K562 (cell line): ENCODE measurements at regions not wholly inside any gene's neighbourhood (a gene's known extent, or its start where the extent isn't known, plus 50 kb on each side); places are given as distances from the start of the nearest gene placed in this dataset.

Source experiments
- ATAC-seq: fragments of 200-7000 bp; cut with Tn5 transposase; 3 replicates; pipeline ENCODE4 v1.9.1; 2020; ENCODE audit warnings: moderate library complexity
- BruUV-seq: library from RNA; stranded (reverse); fragments of 400-500 nt; replicated peaks from 2 replicates; lab custom pipeline; 2021; lab: Mats Ljungman, UMichigan
- CTCF ChIA-PET: fragments of 300-600 bp; formaldehyde crosslinking; extraction: SDS; loops from one replicate; lab custom pipeline; 2021; ENCODE audit warnings: low intra/inter-chr PET ratio; lab: Yijun Ruan, JAX
- POLR2A ChIA-PET: fragments of 300-600, 350-650 bp; sonication (Branson Sonifier 250); formaldehyde crosslinking; extraction: SDS; loops from one replicate; lab custom pipeline; 2021; ENCODE audit warnings: antibody characterized with exemption, inconsistent platforms; lab: Yijun Ruan, JAX
- DNase-seq, 4 experiments: peaks; one replicate each; pipeline versions ENCODE4 v3.0.0 to v3.0.0-alpha.2; 2011 to 2018; ENCODE audit warnings: low spot score in 3 of 4, mixed read lengths in 3 of 4; ENCODE audit errors: extremely low read depth in 1 of 4
- FAIRE-seq: peaks from 2 replicates; lab custom pipeline; 2011; peaks lifted over from hg19 to GRCh38; lab: Jason Lieb, UNC
- H2AFZ ChIP-seq: 2 replicates; pipeline ENCODE4 v1.6.0; 2011; ENCODE audit warnings: low read depth, low read length, control low read depth, inconsistent platforms
- H3K27ac ChIP-seq: fragments of 200-600 bp; 3 replicates; pipeline ENCODE4 v1.8.0; 2011; ENCODE audit warnings: low read depth, mild to moderate bottlenecking, control low read depth, inconsistent platforms, low read length, moderate library complexity, mixed read lengths; ENCODE audit errors: extremely low read depth
- H3K27me3 ChIP-seq, 2 experiments: fragments of 300-600 bp in 1 of 2; 2 replicates in 1 of 2; 3 replicates in 1 of 2; pipeline versions ENCODE4 v1.6.0 to v1.8.0; 2011; ENCODE audit warnings: inconsistent platforms in 2 of 2, low read length in 2 of 2, mild to moderate bottlenecking in 1 of 2, mixed read lengths in 1 of 2, moderate library complexity in 1 of 2; ENCODE audit not compliant: control insufficient read depth in 2 of 2, insufficient read depth in 2 of 2
- H3K36me3 ChIP-seq: fragments of 300-600 bp; 3 replicates; pipeline ENCODE4 v1.8.0; 2011; ENCODE audit warnings: mild to moderate bottlenecking, low read length, inconsistent platforms; ENCODE audit not compliant: control insufficient read depth, insufficient read depth
- H3K4me1 ChIP-seq, 2 experiments: fragments of 200-600 bp in 1 of 2; replicated peaks in 1 of 2; 2 replicates in 1 of 2; 3 replicates in 1 of 2; pipeline versions ENCODE4 v1.5.1 to v1.8.0; 2011; ENCODE audit warnings: inconsistent platforms in 2 of 2, low read length in 2 of 2, mild to moderate bottlenecking in 1 of 2, mixed read lengths in 1 of 2, moderate library complexity in 1 of 2; ENCODE audit not compliant: control insufficient read depth in 2 of 2, insufficient read depth in 2 of 2
- H3K4me2 ChIP-seq: 2 replicates; pipeline ENCODE4 v1.6.1; 2011; ENCODE audit warnings: low read length, control low read depth, inconsistent platforms, mixed read lengths; ENCODE audit not compliant: insufficient read depth
- H3K4me3 ChIP-seq: fragments of 200-600 bp; sonication (generic), shearing (Covaris generic); 2 replicates; pipeline ENCODE4 v1.5.1; 2016; ENCODE audit warnings: control low read depth, inconsistent platforms
- H3K79me2 ChIP-seq: fragments of 200-600 bp; 3 replicates; pipeline ENCODE4 v1.8.0; 2011; ENCODE audit warnings: low read length, inconsistent platforms; ENCODE audit not compliant: control insufficient read depth, insufficient read depth
- H3K9ac ChIP-seq, 2 experiments: 2 replicates each; pipeline versions ENCODE4 v1.6.0 to v1.6.1; 2011; ENCODE audit warnings: low read depth in 2 of 2, low read length in 2 of 2, control low read depth in 1 of 2, inconsistent platforms in 1 of 2, mild to moderate bottlenecking in 1 of 2, mixed read lengths in 1 of 2; ENCODE audit not compliant: insufficient read depth in 1 of 2
- H3K9me1 ChIP-seq: one replicate; pipeline ENCODE4 v1.6.0; 2011; ENCODE audit warnings: inconsistent platforms, mild to moderate bottlenecking, low read length, moderate library complexity; ENCODE audit not compliant: control insufficient read depth, insufficient read depth
- H3K9me3 ChIP-seq: replicated peaks from 2 replicates; pipeline ENCODE4 v1.5.1; 2011; ENCODE audit warnings: low read depth, low read length, inconsistent platforms; ENCODE audit not compliant: control insufficient read depth, insufficient read depth
- H4K20me1 ChIP-seq: replicated peaks from 2 replicates; pipeline ENCODE4 v1.6.1; 2011; ENCODE audit warnings: low read length, inconsistent platforms, mixed read lengths; ENCODE audit not compliant: control insufficient read depth, insufficient read depth
- DIDO1 ChIP-seq: fragments of 450-650 bp; IDR thresholded peaks from 2 replicates; pipeline ENCODE4 v1.6.1; 2016; ENCODE audit warnings: low read depth, missing biosample characterization, missing genetic modification characterization
- GABPB1 ChIP-seq: sonication (generic); formaldehyde crosslinking; IDR thresholded peaks from 2 replicates; pipeline ENCODE4 v1.8.0; 2022; ENCODE audit warnings: mild to moderate bottlenecking, missing genetic modification reagents
- GTF2A2 ChIP-seq: IDR thresholded peaks from 2 replicates; pipeline ENCODE4 v1.6.1; 2016; ENCODE audit warnings: mild to moderate bottlenecking, missing genetic modification characterization, missing compliant biosample characterization
- GTF2E2 ChIP-seq: fragments of 200-800 bp; sonication (Bioruptor generic); IDR thresholded peaks from 2 replicates; pipeline ENCODE4 v1.6.1; 2016; ENCODE audit warnings: missing genetic modification characterization, missing compliant biosample characterization
- LARP7 ChIP-seq: fragments of 450-650 bp; IDR thresholded peaks from 2 replicates; pipeline ENCODE4 v1.6.1; 2016
- MAFG ChIP-seq: fragments of 450-650 bp; conservative IDR thresholded peaks from 2 replicates; pipeline ENCODE4 v1.6.1; 2016; ENCODE audit warnings: missing genetic modification characterization, missing compliant biosample characterization
- PURB ChIP-seq: sonication (generic); formaldehyde crosslinking; IDR thresholded peaks from 2 replicates; pipeline ENCODE4 v1.9.0; 2021; ENCODE audit warnings: low read depth, mild to moderate bottlenecking, missing genetic modification reagents
- PYGO2 ChIP-seq: fragments of 450-650 bp; IDR thresholded peaks from 2 replicates; pipeline ENCODE4 v1.6.1; 2016; ENCODE audit warnings: mild to moderate bottlenecking, missing genetic modification characterization, moderate library complexity, missing compliant biosample characterization
- RBM17 ChIP-seq: fragments of 200-400 bp; formaldehyde crosslinking; IDR thresholded peaks from 2 replicates; pipeline ENCODE4 v1.6.1; 2017; ENCODE audit warnings: low read depth, mild to moderate bottlenecking, low read length, borderline replicate concordance
- SMARCB1 ChIP-seq: IDR thresholded peaks from 2 replicates; pipeline ENCODE4 v1.6.1; 2011; ENCODE audit warnings: improper control_type of control experiment, low read depth; ENCODE audit not compliant: insufficient read length
- SREBF2 ChIP-seq: sonication (generic); formaldehyde crosslinking; IDR thresholded peaks from 2 replicates; pipeline ENCODE4 v1.4.0; 2020; ENCODE audit warnings: mild to moderate bottlenecking, missing genetic modification reagents
- TRIM28 ChIP-seq: fragments of 450-650 bp; IDR thresholded peaks from 2 replicates; pipeline ENCODE4 v1.6.1; 2017
- ZFP36 ChIP-seq: fragments of 150-350 bp; IDR thresholded peaks from 2 replicates; pipeline ENCODE4 v1.6.1; 2018; ENCODE audit warnings: low read length, low read depth; ENCODE audit not compliant: partially characterized antibody
- ZNF184 ChIP-seq: sonication (generic); formaldehyde crosslinking; IDR thresholded peaks from 2 replicates; pipeline ENCODE4 v1.5.0; 2020; ENCODE audit warnings: missing genetic modification reagents
- ZNF316 ChIP-seq: fragments of 450-650 bp; IDR thresholded peaks from 2 replicates; pipeline ENCODE4 v1.6.1; 2016
- ZNF583 ChIP-seq: fragments of 250-450 bp; sonication (Bioruptor Pico); IDR thresholded peaks from 2 replicates; pipeline ENCODE4 v1.4.0; 2020
- WGBS: fragments of 100-300 bp; shearing (Covaris generic); methylation state at CpG from one replicate; pipeline ENCODE4 v1.1.6; 2016; ENCODE audit warnings: low coverage, mixed read lengths; ENCODE audit not compliant: insufficient coverage; ENCODE audit errors: missing lambda C conversion rate; 5-methylcytosine and 5-hydroxymethylcytosine counted together
- in situ Hi-C: fragments of 300-500 bp; cut with MboI; formaldehyde crosslinking; loops from 4 replicates; pipeline ENCODE4 v1.15.0; 2018; ENCODE audit warnings: inconsistent platforms, mixed read lengths
- intact Hi-C: fragments of 100-400 bp; cut with micrococcal nuclease; formaldehyde crosslinking; loops from 2 replicates; pipeline ENCODE4 v1.14.2; 2022
- TF ChIP-seq, protein P1 (sequence below): sonication (generic); formaldehyde crosslinking; IDR thresholded peaks from 2 replicates; pipeline ENCODE4 v1.8.1; 2023; ENCODE audit warnings: mild to moderate bottlenecking, missing genetic modification reagents
- TF ChIP-seq, protein P2 (sequence below): sonication (generic); formaldehyde crosslinking; IDR thresholded peaks from 2 replicates; pipeline ENCODE4 v1.8.0; 2022; ENCODE audit warnings: missing genetic modification reagents, mild to moderate bottlenecking, borderline replicate concordance

DNA sequence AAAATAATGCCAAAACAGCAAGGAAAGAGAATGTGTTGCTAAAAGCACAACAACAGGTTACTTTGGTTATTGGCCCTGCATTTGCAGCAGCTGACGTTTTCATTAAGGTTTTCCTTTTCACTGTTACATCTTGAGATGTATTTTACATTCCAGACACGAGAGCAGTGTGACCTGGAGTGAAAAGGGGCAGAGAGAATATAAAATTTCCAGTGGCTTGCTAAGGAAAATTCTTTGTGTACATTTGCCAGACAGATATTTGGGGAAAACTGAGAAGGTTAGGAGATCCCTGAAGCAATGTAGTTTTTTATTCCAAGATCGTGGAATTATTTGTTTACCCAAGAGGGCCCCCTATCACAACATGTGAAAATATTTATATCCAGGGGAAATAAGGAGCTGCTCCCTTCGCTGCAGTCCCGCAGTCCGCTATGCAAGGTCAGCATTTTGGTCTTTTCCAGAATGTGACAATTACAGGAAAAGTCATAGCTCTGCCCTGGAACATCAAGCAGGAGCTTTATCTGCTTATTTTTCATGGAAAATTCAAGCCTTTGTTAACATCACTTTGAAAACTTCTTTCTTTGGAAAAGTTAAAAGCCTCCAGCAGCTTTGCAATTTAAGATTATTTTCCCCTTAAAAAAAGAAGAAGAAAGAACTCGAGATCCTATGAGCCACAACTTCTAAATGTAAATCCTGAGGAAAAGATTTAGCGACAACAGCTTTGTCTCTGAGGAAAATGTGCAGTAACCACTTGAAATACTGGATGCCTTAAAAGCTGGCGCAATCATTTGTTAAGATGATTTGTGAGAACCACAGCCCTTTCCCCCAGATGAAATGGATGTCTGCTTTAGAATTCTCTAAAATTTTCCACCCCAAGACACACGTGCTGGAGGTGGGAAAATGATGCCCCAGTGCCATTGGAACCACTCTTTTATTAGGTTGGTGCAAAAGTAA, 256.4 kb upstream of the TPM1 start:
- CTCF ChIA-PET: no interaction called here
- ATAC-seq (no peak), DNase-seq (no peak), FAIRE-seq (no peak)
- Histone ChIP-seq H3K79me2 (no peaks in the 10 kb centered on the region), H3K9me3 (no peaks in the 10 kb centered on the region), H3K9ac (no peak overlapping the region), H3K36me3 (no peaks in the 10 kb centered on the region), H3K4me2 (no peak overlapping the region), H3K4me3 (no peak overlapping the region), H3K4me1 (no peaks in the 10 kb centered on the region), H4K20me1 (no peaks in the 10 kb centered on the region), H3K27ac (no peak overlapping the region), H3K27me3 (peaks cover 9 to 35% of the 10 kb centered on the region in 2 experiments; a peak in 4 of 5 replicates), H3K9me1 (no peaks in the 10 kb centered on the region), H2AFZ (no peak overlapping the region)
- no TSS peak for BruUV-seq
- WGBS: 12% methylated on average over 10 of the region's 10 CpGs
- intact Hi-C loops: no loop called here
- POLR2A ChIA-PET: interaction anchor here (0.6 kb wide), 1 partner anchor 371 kb away, joined by 3 read pairs; the partner anchor contains the start of gene RPS27L
- in situ Hi-C loops: no loop called here
- no peak for TF ChIP-seq LARP7
- TF ChIP-seq GABPB1: no peak
- TF ChIP-seq, protein P1, sequence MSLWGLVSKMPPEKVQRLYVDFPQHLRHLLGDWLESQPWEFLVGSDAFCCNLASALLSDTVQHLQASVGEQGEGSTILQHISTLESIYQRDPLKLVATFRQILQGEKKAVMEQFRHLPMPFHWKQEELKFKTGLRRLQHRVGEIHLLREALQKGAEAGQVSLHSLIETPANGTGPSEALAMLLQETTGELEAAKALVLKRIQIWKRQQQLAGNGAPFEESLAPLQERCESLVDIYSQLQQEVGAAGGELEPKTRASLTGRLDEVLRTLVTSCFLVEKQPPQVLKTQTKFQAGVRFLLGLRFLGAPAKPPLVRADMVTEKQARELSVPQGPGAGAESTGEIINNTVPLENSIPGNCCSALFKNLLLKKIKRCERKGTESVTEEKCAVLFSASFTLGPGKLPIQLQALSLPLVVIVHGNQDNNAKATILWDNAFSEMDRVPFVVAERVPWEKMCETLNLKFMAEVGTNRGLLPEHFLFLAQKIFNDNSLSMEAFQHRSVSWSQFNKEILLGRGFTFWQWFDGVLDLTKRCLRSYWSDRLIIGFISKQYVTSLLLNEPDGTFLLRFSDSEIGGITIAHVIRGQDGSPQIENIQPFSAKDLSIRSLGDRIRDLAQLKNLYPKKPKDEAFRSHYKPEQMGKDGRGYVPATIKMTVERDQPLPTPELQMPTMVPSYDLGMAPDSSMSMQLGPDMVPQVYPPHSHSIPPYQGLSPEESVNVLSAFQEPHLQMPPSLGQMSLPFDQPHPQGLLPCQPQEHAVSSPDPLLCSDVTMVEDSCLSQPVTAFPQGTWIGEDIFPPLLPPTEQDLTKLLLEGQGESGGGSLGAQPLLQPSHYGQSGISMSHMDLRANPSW (CRISPR knock-in tag): no peak
- no peak for TF ChIP-seq ZNF583
- TF ChIP-seq DIDO1 (tag): no peak
- TF ChIP-seq PYGO2 (tag): no peak
- TF ChIP-seq TRIM28: no peak
- TF ChIP-seq PURB (CRISPR knock-in tag): no peak
- TF ChIP-seq ZNF184: no peak
- TF ChIP-seq, protein P2, sequence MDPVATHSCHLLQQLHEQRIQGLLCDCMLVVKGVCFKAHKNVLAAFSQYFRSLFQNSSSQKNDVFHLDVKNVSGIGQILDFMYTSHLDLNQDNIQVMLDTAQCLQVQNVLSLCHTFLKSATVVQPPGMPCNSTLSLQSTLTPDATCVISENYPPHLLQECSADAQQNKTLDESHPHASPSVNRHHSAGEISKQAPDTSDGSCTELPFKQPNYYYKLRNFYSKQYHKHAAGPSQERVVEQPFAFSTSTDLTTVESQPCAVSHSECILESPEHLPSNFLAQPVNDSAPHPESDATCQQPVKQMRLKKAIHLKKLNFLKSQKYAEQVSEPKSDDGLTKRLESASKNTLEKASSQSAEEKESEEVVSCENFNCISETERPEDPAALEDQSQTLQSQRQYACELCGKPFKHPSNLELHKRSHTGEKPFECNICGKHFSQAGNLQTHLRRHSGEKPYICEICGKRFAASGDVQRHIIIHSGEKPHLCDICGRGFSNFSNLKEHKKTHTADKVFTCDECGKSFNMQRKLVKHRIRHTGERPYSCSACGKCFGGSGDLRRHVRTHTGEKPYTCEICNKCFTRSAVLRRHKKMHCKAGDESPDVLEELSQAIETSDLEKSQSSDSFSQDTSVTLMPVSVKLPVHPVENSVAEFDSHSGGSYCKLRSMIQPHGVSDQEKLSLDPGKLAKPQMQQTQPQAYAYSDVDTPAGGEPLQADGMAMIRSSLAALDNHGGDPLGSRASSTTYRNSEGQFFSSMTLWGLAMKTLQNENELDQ (CRISPR knock-in tag): no peak
- TF ChIP-seq ZNF316: peak; percentile 51
- TF ChIP-seq SREBF2 (CRISPR knock-in tag): no peak
- no peak for TF ChIP-seq RBM17
- no peak for TF ChIP-seq ZFP36
- no peak for TF ChIP-seq GTF2E2 (tag)
- 0 out of 2 replicates have a peak, but pooled peaks have one; percentile 23 for TF ChIP-seq MAFG (tag)
- no peak for TF ChIP-seq GTF2A2
- TF ChIP-seq SMARCB1: no peak
